Breast epithelium (tissue), 3 donors: ENCODE measurements at regions not wholly inside any gene's neighbourhood (a gene's known extent, or its start where the extent isn't known, plus 50 kb on each side); places are given as distances from the start of the nearest gene placed in this dataset.

ENCODE experiments used
- CTCF ChIP-seq, 3 donors: fragments of 450-650 bp; IDR thresholded peaks; one replicate each; pipeline ENCODE4 v1.5.1; 2016 to 2017; ENCODE audit warnings: antibody characterized with exemption in 3 of 3, mild to moderate bottlenecking in 3 of 3, moderate library complexity in 3 of 3
- POLR2A ChIP-seq: fragments of 450-650 bp; IDR thresholded peaks from one replicate; pipeline ENCODE4 v1.6.1; 2016; ENCODE audit warnings: antibody characterized with exemption, mild to moderate bottlenecking, moderate library complexity

- no peak for TF ChIP-seq POLR2A
- no peak for TF ChIP-seq CTCF (IDR thresholded peaks at IDR 0.05)
These were observed 176.4 kb downstream of the MIS18A start for GRCh38 chr21:32102426-32102825.
